Loucy (cell line): ENCODE measurements at regions not wholly inside any gene's neighbourhood (a gene's known extent, or its start where the extent isn't known, plus 50 kb on each side); places are given as distances from the start of the nearest gene placed in this dataset.
A peak's percentile ranks its signal among the peaks of the same experiment; 100 is the strongest.
"Not testable (repeated sequence)": the region's sequence is repeated elsewhere in the genome, so short reads cannot be mapped to it uniquely, and the experiment has no call there.

Experiments used
- H2AFZ ChIP-seq: fragments of 200-600 bp; sonication (generic); 2 replicates; pipeline ENCODE4 v1.6.0; 2016; ENCODE audit warnings: antibody characterized with exemption, mild to moderate bottlenecking, low read length, moderate library complexity
- H3F3A ChIP-seq: fragments of 200-600 bp; 2 replicates; pipeline ENCODE4 v1.6.0; 2016; ENCODE audit warnings: antibody characterized with exemption, low read depth, mild to moderate bottlenecking
- H3K27me3 ChIP-seq: fragments of 200-600 bp; sonication (generic); 2 replicates; pipeline ENCODE4 v1.6.1; 2014; ENCODE audit warnings: low read length, mild to moderate bottlenecking; ENCODE audit not compliant: insufficient read depth, poor library complexity, severe bottlenecking
- H3K36me3 ChIP-seq: fragments of 200-600 bp; sonication (generic); 2 replicates; pipeline ENCODE4 v1.6.1; 2016; ENCODE audit warnings: low read length; ENCODE audit not compliant: insufficient read depth
- H3K4me1 ChIP-seq: fragments of 200-600 bp; sonication (generic); 2 replicates; pipeline ENCODE4 v1.5.1; 2014; ENCODE audit warnings: low read length, mild to moderate bottlenecking; ENCODE audit not compliant: insufficient read depth, poor library complexity, severe bottlenecking
- H3K4me2 ChIP-seq: fragments of 200-600 bp; sonication (generic); 2 replicates; pipeline ENCODE4 v1.6.0; 2014; ENCODE audit warnings: antibody characterized with exemption, low read length, low read depth, mild to moderate bottlenecking; ENCODE audit not compliant: poor library complexity, severe bottlenecking
- H3K4me3 ChIP-seq: fragments of 200-600 bp; sonication (generic); 2 replicates; pipeline ENCODE4 v1.5.1; 2014; ENCODE audit warnings: low read length, mild to moderate bottlenecking, mixed read lengths; ENCODE audit not compliant: poor library complexity, severe bottlenecking
- H3K79me2 ChIP-seq: fragments of 200-600 bp; sonication (generic); 2 replicates; pipeline ENCODE4 v1.6.1; 2014; ENCODE audit warnings: low read length; ENCODE audit not compliant: insufficient read depth
- H3K9ac ChIP-seq: fragments of 200-600 bp; sonication (generic); 2 replicates; pipeline ENCODE4 v1.6.0; 2014; ENCODE audit warnings: mild to moderate bottlenecking, low read depth, low read length, moderate library complexity; ENCODE audit not compliant: poor library complexity, severe bottlenecking
- H3K9me2 ChIP-seq: fragments of 200-600 bp; sonication (generic); replicated peaks from 2 replicates; pipeline ENCODE4 v1.6.1; 2016; ENCODE audit warnings: low read depth, low read length, mixed read lengths
- H3K9me3 ChIP-seq: fragments of 200-600 bp; sonication (generic); 2 replicates; pipeline ENCODE4 v1.6.1; 2014; ENCODE audit warnings: mild to moderate bottlenecking, antibody characterized with exemption, low read length, low read depth; ENCODE audit not compliant: insufficient read depth
- H4K20me1 ChIP-seq: fragments of 200-600 bp; sonication (generic); 2 replicates; pipeline ENCODE4 v1.6.0; 2014; ENCODE audit warnings: antibody characterized with exemption, low read length, mild to moderate bottlenecking; ENCODE audit not compliant: insufficient read depth, poor library complexity, severe bottlenecking
- CTCF ChIP-seq: fragments of 200-600 bp; sonication (generic); conservative IDR thresholded peaks from 2 replicates; pipeline ENCODE4 v1.5.1; 2014; ENCODE audit warnings: mild to moderate bottlenecking, antibody characterized with exemption, low read length
- EZH2phosphoT487 ChIP-seq: fragments of 200-600 bp; IDR thresholded peaks from 2 replicates; pipeline ENCODE4 v1.6.1; 2018; ENCODE audit warnings: antibody characterized with exemption, mild to moderate bottlenecking, moderate library complexity, borderline replicate concordance

GRCh38 chr20:12133553-12133952 lies 215.9 kb downstream of the BTBD3 start:
- H3K9ac ChIP-seq: no peak overlapping the region
- no peaks in the 10 kb centered on the region for H3K9me2 ChIP-seq
- no peak overlapping the region for H2AFZ ChIP-seq
- H4K20me1 ChIP-seq: no peaks in the 10 kb centered on the region
- no peaks in the 10 kb centered on the region for H3K36me3 ChIP-seq
- no peaks in the 10 kb centered on the region for H3K79me2 ChIP-seq
- no peaks in the 10 kb centered on the region for H3K27me3 ChIP-seq
- no peaks in the 10 kb centered on the region for H3F3A ChIP-seq
- H3K4me3 ChIP-seq: no peak overlapping the region
- no peak overlapping the region for H3K4me2 ChIP-seq
- H3K9me3 ChIP-seq: peaks cover 8% of the 10 kb centered on the region
- no peak for TF ChIP-seq CTCF
- TF ChIP-seq EZH2phosphoT487: no peak
- no peaks in the 10 kb centered on the region for H3K4me1 ChIP-seq

- not testable (repeated sequence) for H3K4me2 ChIP-seq, H2AFZ ChIP-seq, H3K4me3 ChIP-seq, H3K9ac ChIP-seq, H3K79me2 ChIP-seq, H3K4me1 ChIP-seq, H3K9me2 ChIP-seq, H3K27me3 ChIP-seq, H3K36me3 ChIP-seq, H4K20me1 ChIP-seq, H3F3A ChIP-seq, H3K9me3 ChIP-seq
These were observed 228.3 kb downstream of the BTBD3 start for GRCh38 chr20:12145951-12146350.

GRCh38 chr20:12152996-12153395 lies 235.3 kb downstream of the BTBD3 start:
- Histone ChIP-seq H3K4me1 (peaks cover 15% of the 10 kb centered on the region), H3K27me3 (no peaks in the 10 kb centered on the region), H2AFZ (no peak overlapping the region), H3K4me3 (no peak overlapping the region), H4K20me1 (no peaks in the 10 kb centered on the region), H3K4me2 (no peak overlapping the region), H3K9ac (no peak overlapping the region), H3K9me2 (no peaks in the 10 kb centered on the region), H3K36me3 (no peaks in the 10 kb centered on the region), H3K79me2 (no peaks in the 10 kb centered on the region), H3F3A (no peaks in the 10 kb centered on the region), H3K9me3 (no peaks in the 10 kb centered on the region)
- no peak for TF ChIP-seq EZH2phosphoT487

GRCh38 chr20:12153628-12154027 lies 235.9 kb downstream of the BTBD3 start:
- H2AFZ ChIP-seq: peak overlapping the region; percentile 59; the same call in 1 of the 2 replicates
- H3K4me2 ChIP-seq: no peak overlapping the region
- H3K4me1 ChIP-seq: peaks cover 15% of the 10 kb centered on the region
- H3F3A ChIP-seq: no peaks in the 10 kb centered on the region
- no peak overlapping the region for H3K9ac ChIP-seq
- H3K36me3 ChIP-seq: no peaks in the 10 kb centered on the region
- no peak overlapping the region for H3K4me3 ChIP-seq
- H4K20me1 ChIP-seq: no peaks in the 10 kb centered on the region
- no peaks in the 10 kb centered on the region for H3K9me3 ChIP-seq
- H3K27me3 ChIP-seq: no peaks in the 10 kb centered on the region
- no peaks in the 10 kb centered on the region for H3K79me2 ChIP-seq
- TF ChIP-seq EZH2phosphoT487: no peak
- no peaks in the 10 kb centered on the region for H3K9me2 ChIP-seq
